Skin epidermis (tissue), 12 donors: ENCODE measurements at regions not wholly inside any gene's neighbourhood (a gene's known extent, or its start where the extent isn't known, plus 50 kb on each side); places are given as distances from the start of the nearest gene placed in this dataset.
"Not testable (repeated sequence)": the region's sequence is repeated elsewhere in the genome, so short reads cannot be mapped to it uniquely, and the experiment has no call there.

Source experiments
- H3K27ac ChIP-seq, 21 experiments: fragments of 200-600 bp; sonication (generic) in 11 of 21; one replicate each; pipeline ENCODE4 v1.5.0; 2020; ENCODE audit warnings: mild to moderate bottlenecking in 3 of 21, inconsistent platforms in 2 of 21, moderate library complexity in 2 of 21
- H3K4me3 ChIP-seq, 7 experiments: fragments of 200-600 bp; sonication (generic) in 2 of 7; one replicate each; pipeline ENCODE4 v1.5.0; 2020; ENCODE audit warnings: inconsistent platforms in 2 of 7, mild to moderate bottlenecking in 2 of 7, moderate library complexity in 1 of 7

GRCh38 chr6:101098605-101099004 lies 217.5 kb upstream of the ASCC3 start:
- not testable (repeated sequence) for H3K27ac ChIP-seq, H3K4me3 ChIP-seq

- Histone ChIP-seq H3K27ac (no peak overlapping the region), H3K4me3 (no peak overlapping the region)
Measured at GRCh38 chr6:101102702-101103101, 221.6 kb upstream of the ASCC3 start.

DNA sequence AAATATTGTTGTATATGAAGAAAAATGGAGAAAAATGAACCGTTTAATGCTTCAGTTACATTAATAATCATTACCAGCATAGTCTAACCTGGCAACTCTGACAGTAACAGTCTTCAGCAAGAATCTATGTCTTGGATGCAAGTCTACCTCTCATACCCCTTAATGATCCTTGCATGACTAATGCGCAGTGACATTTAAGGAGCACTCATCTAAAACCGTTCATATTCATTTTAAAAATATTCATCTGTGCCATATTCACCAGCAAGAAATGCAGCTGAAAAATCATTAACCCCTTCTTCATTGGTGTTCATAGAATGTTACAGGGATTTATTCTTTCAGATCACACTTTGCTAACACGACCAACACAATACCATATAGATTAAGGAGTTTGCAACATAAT lies 227.2 kb upstream of the ASCC3 start:
- no peak overlapping the region for H3K4me3 ChIP-seq
- no peak overlapping the region for H3K27ac ChIP-seq

DNA sequence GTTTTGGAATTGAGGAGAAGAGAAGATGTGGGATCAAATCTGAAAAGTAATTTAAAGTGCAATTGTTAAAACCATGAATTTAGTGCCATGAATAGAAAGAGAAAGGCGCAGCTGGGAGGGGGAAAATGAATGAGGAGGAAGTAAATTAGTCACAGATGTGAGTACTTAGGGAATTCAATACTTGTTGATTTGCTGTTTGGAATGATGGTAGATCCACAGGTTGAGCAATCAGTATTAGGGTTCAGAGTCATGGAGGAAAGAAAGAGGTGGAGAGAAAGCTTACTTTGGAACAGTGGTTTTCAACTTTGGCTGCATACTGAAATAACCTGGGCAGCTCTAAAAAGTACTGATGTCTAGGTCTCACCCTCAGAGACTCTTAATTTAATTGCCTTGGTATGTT lies 229.7 kb upstream of the ASCC3 start:
- Histone ChIP-seq H3K27ac (no peak overlapping the region), H3K4me3 (no peak overlapping the region)

GRCh38 chr6:101113468-101114260 lies 232.5 kb upstream of the ASCC3 start:
- H3K4me3 ChIP-seq: no peak overlapping the region
- H3K27ac ChIP-seq: no peak overlapping the region

- Histone ChIP-seq H3K4me3 (no peak overlapping the region), H3K27ac (no peak overlapping the region)
Measured at GRCh38 chr6:101114703-101115102, 233.6 kb upstream of the ASCC3 start.

- no peak overlapping the region for H3K27ac ChIP-seq
- no peak overlapping the region for H3K4me3 ChIP-seq
Measured at GRCh38 chr6:101116337-101116736, 235.2 kb upstream of the ASCC3 start.

DNA sequence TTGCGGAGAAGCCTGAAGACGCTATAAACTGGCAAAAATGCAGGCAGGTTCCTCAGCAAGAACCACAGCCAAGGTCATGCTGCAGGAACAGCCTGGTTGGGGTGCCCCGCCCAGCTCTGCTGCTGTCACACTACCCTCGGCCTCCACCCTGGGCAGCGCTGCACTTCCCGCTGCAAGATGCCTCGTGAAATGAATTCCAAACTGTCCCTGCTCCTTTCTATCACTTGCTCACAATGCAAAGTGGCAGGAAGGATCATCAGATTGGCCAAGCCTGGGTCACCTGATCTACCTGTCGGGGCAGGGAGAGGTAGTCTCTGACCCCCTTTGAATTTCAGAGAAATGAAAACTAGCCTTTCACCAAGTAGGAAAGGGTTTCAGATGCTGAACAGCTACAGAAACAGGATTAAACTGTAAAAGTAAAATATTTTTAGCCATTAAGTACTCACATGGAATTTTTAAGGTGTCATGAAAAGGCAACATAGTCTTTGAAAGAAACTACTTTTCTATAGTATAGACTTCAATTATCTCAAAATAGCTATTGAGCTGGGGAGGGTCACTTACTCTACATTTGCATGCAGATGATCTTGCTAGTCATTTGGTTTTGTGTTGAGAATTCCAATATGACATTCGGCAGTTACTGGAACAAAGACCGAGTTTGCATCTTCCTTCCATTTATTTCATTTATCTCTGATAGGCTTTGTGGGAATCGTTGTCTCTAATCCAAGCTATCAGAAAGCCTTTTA lies 236.4 kb upstream of the ASCC3 start:
- H3K4me3 ChIP-seq: no peak overlapping the region

GRCh38 chr6:101118136-101118396 lies 236.9 kb upstream of the ASCC3 start:
- Histone ChIP-seq H3K27ac (no peak overlapping the region), H3K4me3 (no peak overlapping the region)

More for the DNA sequence above, 236.4 kb upstream of the ASCC3 start:
- H3K27ac ChIP-seq: no peak overlapping the region

DNA sequence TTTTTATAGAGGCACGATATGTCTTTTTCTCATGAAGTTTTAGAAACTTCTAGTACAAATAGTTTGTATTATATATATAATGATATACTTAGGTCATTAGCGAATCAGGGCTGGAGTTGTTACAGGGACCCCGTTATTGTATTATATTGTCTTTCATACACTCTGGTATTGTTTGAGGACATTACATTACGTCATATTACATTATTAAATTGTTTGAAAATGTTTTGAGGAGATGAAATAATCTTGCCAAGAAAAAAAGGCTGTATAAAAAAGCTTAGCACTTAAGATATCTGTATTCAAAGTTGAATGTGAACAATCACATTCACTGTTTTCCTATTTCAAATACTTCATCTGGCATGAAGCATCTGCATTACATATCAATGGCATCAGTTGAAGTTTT lies 239.6 kb upstream of the ASCC3 start:
- Histone ChIP-seq H3K27ac (no peak overlapping the region), H3K4me3 (no peak overlapping the region)

GRCh38 chr6:101125380-101125971 lies 244.3 kb upstream of the ASCC3 start:
- no peak overlapping the region for H3K4me3 ChIP-seq
- no peak overlapping the region for H3K27ac ChIP-seq

DNA sequence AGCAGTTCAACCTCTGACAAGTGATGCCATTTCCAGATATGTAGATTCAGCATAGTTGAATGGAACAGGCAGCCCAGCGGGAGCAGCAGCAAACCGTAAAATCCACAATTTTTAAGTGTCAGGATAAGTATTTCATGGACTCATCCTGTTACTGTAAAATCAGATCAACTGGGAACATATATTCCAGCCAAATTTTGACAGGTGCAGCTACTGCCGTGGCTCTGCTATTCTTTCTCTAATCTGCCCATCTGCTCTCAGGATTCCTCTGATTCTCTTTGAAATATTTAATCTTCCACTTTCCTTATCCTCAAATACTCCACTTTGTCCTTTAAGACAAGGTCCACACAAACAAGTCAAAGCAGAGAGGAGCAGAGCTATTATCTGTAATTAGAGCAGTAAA lies 245.4 kb upstream of the ASCC3 start:
- Histone ChIP-seq H3K27ac (no peak overlapping the region), H3K4me3 (no peak overlapping the region)

DNA sequence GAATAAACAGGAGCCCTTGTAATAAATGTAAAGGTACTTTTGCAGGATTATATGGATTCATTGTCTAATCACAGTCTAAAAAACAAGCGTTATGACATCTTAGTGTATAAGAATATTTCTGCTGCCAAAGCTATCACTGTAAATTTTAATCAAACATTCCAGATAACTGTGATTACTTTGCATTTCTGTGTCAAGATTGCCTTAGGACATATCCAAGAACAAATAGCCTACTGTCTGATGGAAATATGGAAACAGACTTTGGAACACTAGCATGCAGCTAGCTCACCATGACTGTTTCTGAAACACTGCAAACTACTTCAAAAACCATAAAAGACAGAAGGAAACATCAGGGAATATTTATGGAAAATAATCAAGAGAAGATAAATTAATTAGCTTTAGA lies 248.7 kb upstream of the ASCC3 start:
- no peak overlapping the region for H3K4me3 ChIP-seq
- no peak overlapping the region for H3K27ac ChIP-seq

GRCh38 chr6:101146389-101146788 lies 247.1 kb upstream of the GRIK2 start:
- H3K4me3 ChIP-seq: no peak overlapping the region
- no peak overlapping the region for H3K27ac ChIP-seq

GRCh38 chr6:101150226-101150625 lies 243.3 kb upstream of the GRIK2 start:
- Histone ChIP-seq H3K27ac (no peak overlapping the region), H3K4me3 (no peak overlapping the region)

DNA sequence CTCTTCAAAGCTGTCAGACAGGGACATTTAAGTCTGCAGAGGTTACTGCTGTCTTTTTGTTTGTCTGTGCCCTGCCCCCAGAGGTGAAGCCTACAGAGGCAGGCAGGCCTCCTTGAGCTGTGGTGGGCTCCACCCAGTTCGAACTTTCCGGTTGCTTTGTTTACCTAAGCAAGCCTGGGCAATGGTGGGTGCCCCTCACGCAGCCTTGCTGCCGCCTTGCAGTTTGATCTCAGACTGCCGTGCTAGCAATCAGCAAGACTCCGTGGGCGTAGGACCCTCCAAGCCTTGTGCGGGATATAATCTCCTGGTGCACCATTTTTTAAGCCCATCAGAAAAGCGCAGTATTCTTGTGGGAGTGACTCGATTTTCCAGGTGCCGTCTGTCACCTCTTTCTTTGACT lies 235.9 kb upstream of the GRIK2 start:
- H3K4me3 ChIP-seq, H3K27ac ChIP-seq: not testable (repeated sequence)

DNA sequence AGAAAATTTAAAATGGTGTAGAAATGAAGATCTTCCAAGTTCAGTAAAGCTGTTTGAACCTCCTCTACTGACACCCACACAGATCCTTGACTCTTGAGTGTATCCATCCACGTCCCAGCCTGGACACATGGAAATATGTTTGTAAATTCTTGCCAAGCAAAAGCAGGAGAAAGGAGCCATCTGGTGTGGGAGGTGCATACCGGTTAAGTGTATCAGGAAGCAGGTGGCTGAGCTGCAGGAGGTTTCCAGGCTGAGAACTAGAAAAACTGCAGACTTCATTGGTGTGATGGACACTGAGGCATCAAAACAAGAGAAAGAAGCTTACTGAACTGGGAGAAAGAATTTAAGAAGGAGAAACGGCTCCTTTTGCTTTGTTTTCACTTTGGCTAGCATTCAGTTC lies 229.9 kb upstream of the GRIK2 start:
- Histone ChIP-seq H3K4me3 (no peak overlapping the region), H3K27ac (no peak overlapping the region)

DNA sequence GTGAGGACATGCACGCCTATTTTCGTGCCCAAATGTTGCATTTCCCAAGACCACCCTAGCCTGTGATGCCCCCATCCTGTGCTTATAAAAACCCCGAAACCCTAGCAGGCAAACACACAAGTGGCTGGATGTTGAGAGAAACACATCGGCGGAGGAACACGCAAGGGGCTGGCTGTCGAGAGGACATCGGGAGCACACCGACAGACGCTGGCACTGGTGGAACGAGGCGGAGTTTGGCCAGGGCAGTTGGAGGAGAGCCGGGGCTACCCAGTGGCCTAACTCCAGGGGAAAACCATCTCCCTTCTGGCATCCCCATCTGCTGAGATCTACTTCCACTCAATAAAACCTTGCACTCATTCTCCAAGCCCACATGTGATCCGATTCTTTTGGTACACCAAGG lies 225.9 kb upstream of the GRIK2 start:
- no peak overlapping the region for H3K27ac ChIP-seq

GRCh38 chr6:101171049-101171448 lies 222.5 kb upstream of the GRIK2 start:
- H3K27ac ChIP-seq, H3K4me3 ChIP-seq: not testable (repeated sequence)

More for the DNA sequence above, 225.9 kb upstream of the GRIK2 start:
- no peak overlapping the region for H3K4me3 ChIP-seq

GRCh38 chr6:101178748-101179147 lies 214.8 kb upstream of the GRIK2 start:
- H3K27ac ChIP-seq: no peak overlapping the region
- H3K4me3 ChIP-seq: no peak overlapping the region

GRCh38 chr6:101181006-101181405 lies 212.5 kb upstream of the GRIK2 start:
- no peak overlapping the region for H3K4me3 ChIP-seq
- no peak overlapping the region for H3K27ac ChIP-seq
